H9 (cell line): ENCODE measurements at regions not wholly inside any gene's neighbourhood (a gene's known extent, or its start where the extent isn't known, plus 50 kb on each side); places are given as distances from the start of the nearest gene placed in this dataset.
A peak's percentile ranks its signal among the peaks of the same experiment; 100 is the strongest.

Source experiments
- DNase-seq: peaks from one replicate; pipeline ENCODE4 v3.0.0-alpha.2; 2017
- H2AFZ ChIP-seq: one replicate; pipeline ENCODE4 v1.6.1; 2013; ENCODE audit warnings: mild to moderate bottlenecking, low read length, control low read depth, moderate library complexity
- H2AK5ac ChIP-seq: 2 replicates; pipeline ENCODE4 v1.6.1; 2013; ENCODE audit warnings: low read length, control low read depth, mixed read lengths; ENCODE audit not compliant: insufficient read length
- H2BK120ac ChIP-seq: one replicate; pipeline ENCODE4 v1.6.1; 2013; ENCODE audit warnings: low read depth, mild to moderate bottlenecking, low read length, control low read depth, inconsistent platforms; ENCODE audit not compliant: poor library complexity, severe bottlenecking
- H2BK12ac ChIP-seq: 2 replicates; pipeline ENCODE4 v1.6.1; 2013; ENCODE audit warnings: low read length, control low read depth, mixed read lengths, low read depth; ENCODE audit not compliant: insufficient read length
- H2BK15ac ChIP-seq: 2 replicates; pipeline ENCODE4 v1.6.1; 2013; ENCODE audit warnings: low read depth, low read length, control low read depth
- H2BK20ac ChIP-seq: one replicate; pipeline ENCODE4 v1.6.1; 2013; ENCODE audit warnings: low read depth, mild to moderate bottlenecking, low read length, control low read depth, inconsistent platforms; ENCODE audit not compliant: poor library complexity, severe bottlenecking
- H2BK5ac ChIP-seq: 2 replicates; pipeline ENCODE4 v1.6.1; 2013; ENCODE audit warnings: low read length, control low read depth, mixed read lengths; ENCODE audit not compliant: insufficient read length
- H3K14ac ChIP-seq: 2 replicates; pipeline ENCODE4 v1.6.1; 2013; ENCODE audit warnings: low read length, control low read depth; ENCODE audit not compliant: insufficient read depth
- H3K18ac ChIP-seq: 2 replicates; pipeline ENCODE4 v1.6.1; 2013; ENCODE audit warnings: low read depth, mild to moderate bottlenecking, mixed read lengths, low read length, control low read depth; ENCODE audit not compliant: insufficient read length
- H3K23ac ChIP-seq: 2 replicates; pipeline ENCODE4 v1.6.1; 2013; ENCODE audit warnings: low read length, control low read depth, mixed read lengths, low read depth; ENCODE audit not compliant: insufficient read length
- H3K23me2 ChIP-seq: 2 replicates; pipeline ENCODE4 v1.6.1; 2013; ENCODE audit warnings: low read depth, mild to moderate bottlenecking, mixed read lengths, low read length, control low read depth; ENCODE audit not compliant: insufficient read length, poor library complexity, severe bottlenecking
- H3K27ac ChIP-seq: 2 replicates; pipeline ENCODE4 v1.5.1; 2013; ENCODE audit warnings: low read length, control low read depth, mixed read lengths, low read depth; ENCODE audit not compliant: insufficient read length
- H3K27me3 ChIP-seq: 2 replicates; pipeline ENCODE4 v1.6.1; 2013; ENCODE audit warnings: low read length, control low read depth, inconsistent platforms; ENCODE audit not compliant: insufficient read depth
- H3K4ac ChIP-seq: 2 replicates; pipeline ENCODE4 v1.6.1; 2013; ENCODE audit warnings: low read depth, mild to moderate bottlenecking, control low read depth, inconsistent platforms, low read length, moderate library complexity
- H3K4me1 ChIP-seq: 2 replicates; pipeline ENCODE4 v1.6.1; 2013; ENCODE audit warnings: low read length, control low read depth, inconsistent platforms; ENCODE audit not compliant: insufficient read depth
- H3K4me2 ChIP-seq: 2 replicates; pipeline ENCODE4 v1.6.1; 2013; ENCODE audit warnings: low read length, control low read depth, mixed read lengths; ENCODE audit not compliant: insufficient read length, insufficient read depth
- H3K56ac ChIP-seq: 2 replicates; pipeline ENCODE4 v1.6.1; 2013; ENCODE audit warnings: low read depth, mild to moderate bottlenecking, mixed read lengths, low read length, control low read depth; ENCODE audit not compliant: insufficient read length
- H3K79me1 ChIP-seq: 2 replicates; pipeline ENCODE4 v1.6.1; 2013; ENCODE audit warnings: low read depth, mild to moderate bottlenecking, moderate library complexity, low read length, control low read depth, inconsistent platforms; ENCODE audit not compliant: insufficient read depth, poor library complexity, severe bottlenecking
- H3K79me2 ChIP-seq: 2 replicates; pipeline ENCODE4 v1.6.1; 2013; ENCODE audit warnings: low read length, control low read depth, inconsistent platforms; ENCODE audit not compliant: insufficient read depth
- H3K9ac ChIP-seq: 2 replicates; pipeline ENCODE4 v1.6.1; 2013; ENCODE audit warnings: low read length, control low read depth, mixed read lengths; ENCODE audit not compliant: insufficient read length; ENCODE audit errors: extremely low read depth
- H3K9me3 ChIP-seq: one replicate; pipeline ENCODE4 v1.6.1; 2013; ENCODE audit warnings: low read depth, low read length, inconsistent platforms; ENCODE audit not compliant: control insufficient read depth
- H3T11ph ChIP-seq: one replicate; pipeline ENCODE4 v1.6.1; 2013; ENCODE audit warnings: mild to moderate bottlenecking, low read length, control low read depth, inconsistent platforms
- H4K20me1 ChIP-seq: one replicate; pipeline ENCODE4 v1.6.1; 2013; ENCODE audit not compliant: control insufficient read depth, insufficient read length, insufficient read depth
- H4K5ac ChIP-seq: 2 replicates; pipeline ENCODE4 v1.6.1; 2013; ENCODE audit warnings: low read depth, mild to moderate bottlenecking, mixed read lengths, low read length, control low read depth; ENCODE audit not compliant: insufficient read length
- H4K8ac ChIP-seq: replicated peaks from 2 replicates; pipeline ENCODE4 v1.6.1; 2013; ENCODE audit warnings: low read length, control low read depth, mixed read lengths, low read depth; ENCODE audit not compliant: insufficient read length
- H4K91ac ChIP-seq: 2 replicates; pipeline ENCODE4 v1.6.1; 2013; ENCODE audit warnings: low read depth, mild to moderate bottlenecking, moderate library complexity, mixed read lengths, low read length, control low read depth; ENCODE audit not compliant: insufficient read length
- H3K27ac Mint-ChIP-seq, 3 experiments: 2 replicates in 2 of 3; 3 replicates in 1 of 3; pipeline ENCODE4 v1.8.0; 2020 to 2021; ENCODE audit warnings: mixed read lengths in 3 of 3, mild to moderate bottlenecking in 1 of 3, moderate library complexity in 1 of 3
- H3K27me3 Mint-ChIP-seq: 2 replicates; pipeline ENCODE4 v1.8.0; 2021; ENCODE audit warnings: low read depth, mild to moderate bottlenecking, moderate library complexity, mixed read lengths
- H3K36me3 Mint-ChIP-seq, 3 experiments: 2 replicates in 2 of 3; 3 replicates in 1 of 3; pipeline ENCODE4 v1.8.0; 2020 to 2021; ENCODE audit warnings: low read depth in 3 of 3, mixed read lengths in 3 of 3; ENCODE audit not compliant: insufficient read depth in 1 of 3
- H3K4me1 Mint-ChIP-seq, 2 experiments: 2 replicates each; pipeline ENCODE4 v1.8.0; 2020; ENCODE audit warnings: mixed read lengths in 2 of 2
- H3K4me3 Mint-ChIP-seq, 2 experiments: 2 replicates in 1 of 2; 3 replicates in 1 of 2; pipeline ENCODE4 v1.8.0; 2020 to 2021; ENCODE audit warnings: mild to moderate bottlenecking in 2 of 2, mixed read lengths in 2 of 2, moderate library complexity in 1 of 2
- H3K9me3 Mint-ChIP-seq, 2 experiments: 2 replicates in 1 of 2; 3 replicates in 1 of 2; pipeline ENCODE4 v1.8.0; 2020; ENCODE audit warnings: mild to moderate bottlenecking in 2 of 2, mixed read lengths in 2 of 2, moderate library complexity in 1 of 2
- WGBS: extraction: QIAGEN DNeasy Blood & Tissue Kit; methylation state at CpG from one replicate; pipeline ENCODE4 v1.1.7; 2013; ENCODE audit warnings: missing lambda C conversion rate, low lambda C conversion rate, mixed read lengths; ENCODE audit not compliant: insufficient read length; ENCODE audit errors: extremely low coverage; 5-methylcytosine and 5-hydroxymethylcytosine counted together
- TF ChIP-seq, protein P1 (sequence below): fragments of 200-600 bp; sonication (generic); conservative IDR thresholded peaks from 3 replicates; pipeline ENCODE4 v1.8.0; 2021; ENCODE audit warnings: antibody characterized with exemption, mild to moderate bottlenecking

DNA sequence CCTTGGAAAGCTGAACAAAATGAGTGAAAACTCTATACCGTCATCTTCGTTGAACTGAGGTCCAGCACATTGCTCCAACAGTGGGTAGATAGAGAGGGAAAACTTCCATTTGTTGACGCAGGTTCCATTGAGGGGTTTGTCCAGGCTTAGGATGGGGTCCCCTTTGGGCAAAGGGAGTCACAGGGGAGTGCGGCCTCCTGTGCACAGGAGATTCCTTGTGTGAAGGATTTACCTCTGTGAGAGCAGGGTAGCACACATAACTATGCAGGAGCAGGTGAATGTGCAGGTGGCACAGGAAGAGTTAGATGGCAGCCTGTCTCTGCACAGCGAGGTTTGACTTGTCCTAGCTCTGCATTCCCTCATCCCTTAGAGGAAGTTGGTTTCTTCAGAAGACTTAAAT lies 139.3 kb downstream of the SNRPN start:
- H3T11ph ChIP-seq, result no peak overlapping the region
- H3K9ac ChIP-seq, result no peak overlapping the region
- peaks cover 52% of the 10 kb centered on the region for H3K9me3 ChIP-seq
- no peaks in the 10 kb centered on the region for H3K79me1 ChIP-seq
- H3K79me2 ChIP-seq, result no peaks in the 10 kb centered on the region
- no peaks in the 10 kb centered on the region for H3K23me2 ChIP-seq
- no peak overlapping the region for H2BK20ac ChIP-seq
- no CpG with 5 or more reads among the region's 5 CpGs for WGBS
- no peak overlapping the region for H4K5ac ChIP-seq
- no peak overlapping the region for H3K56ac ChIP-seq
- peaks cover 78 to 95% (median 89%) of the 10 kb centered on the region in 3 experiments for H3K36me3 Mint-ChIP-seq
- no peak overlapping the region for H2BK120ac ChIP-seq
- no peak overlapping the region for H3K27ac ChIP-seq
- no peak overlapping the region for H3K4me2 ChIP-seq
- no peak overlapping the region for H2BK5ac ChIP-seq
- H2BK15ac ChIP-seq, result no peak overlapping the region
- no peaks in the 10 kb centered on the region for H3K4me1 Mint-ChIP-seq
- H3K23ac ChIP-seq, result no peak overlapping the region
- H2BK12ac ChIP-seq, result no peak overlapping the region
- H4K20me1 ChIP-seq, result no peaks in the 10 kb centered on the region
- no peaks in the 10 kb centered on the region for H3K4me1 ChIP-seq
- H4K91ac ChIP-seq, result no peak overlapping the region
- H3K27me3 ChIP-seq, result no peaks in the 10 kb centered on the region
- peaks cover 70 to 74% of the 10 kb centered on the region in 2 experiments for H3K9me3 Mint-ChIP-seq
- 0 out of 7 replicates have a peak overlapping the region, but pooled peaks of 1 of the 3 experiments have one; percentile 45 for H3K27ac Mint-ChIP-seq
- no peak overlapping the region for H3K18ac ChIP-seq
- no peaks in the 10 kb centered on the region; the same call in none of the 2 replicates for H3K27me3 Mint-ChIP-seq
- DNase-seq, result no peak
- H4K8ac ChIP-seq, result no peak overlapping the region
- H3K4ac ChIP-seq, result no peak overlapping the region
- no peak overlapping the region for H2AK5ac ChIP-seq
- H3K14ac ChIP-seq, result no peak overlapping the region
- no peak overlapping the region for H2AFZ ChIP-seq
- H3K4me3 Mint-ChIP-seq, result no peak overlapping the region
- TF ChIP-seq, protein P1, sequence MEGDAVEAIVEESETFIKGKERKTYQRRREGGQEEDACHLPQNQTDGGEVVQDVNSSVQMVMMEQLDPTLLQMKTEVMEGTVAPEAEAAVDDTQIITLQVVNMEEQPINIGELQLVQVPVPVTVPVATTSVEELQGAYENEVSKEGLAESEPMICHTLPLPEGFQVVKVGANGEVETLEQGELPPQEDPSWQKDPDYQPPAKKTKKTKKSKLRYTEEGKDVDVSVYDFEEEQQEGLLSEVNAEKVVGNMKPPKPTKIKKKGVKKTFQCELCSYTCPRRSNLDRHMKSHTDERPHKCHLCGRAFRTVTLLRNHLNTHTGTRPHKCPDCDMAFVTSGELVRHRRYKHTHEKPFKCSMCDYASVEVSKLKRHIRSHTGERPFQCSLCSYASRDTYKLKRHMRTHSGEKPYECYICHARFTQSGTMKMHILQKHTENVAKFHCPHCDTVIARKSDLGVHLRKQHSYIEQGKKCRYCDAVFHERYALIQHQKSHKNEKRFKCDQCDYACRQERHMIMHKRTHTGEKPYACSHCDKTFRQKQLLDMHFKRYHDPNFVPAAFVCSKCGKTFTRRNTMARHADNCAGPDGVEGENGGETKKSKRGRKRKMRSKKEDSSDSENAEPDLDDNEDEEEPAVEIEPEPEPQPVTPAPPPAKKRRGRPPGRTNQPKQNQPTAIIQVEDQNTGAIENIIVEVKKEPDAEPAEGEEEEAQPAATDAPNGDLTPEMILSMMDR, result no peak
